Bronchial epithelial cell (primary cell): ENCODE measurements at regions not wholly inside any gene's neighbourhood (a gene's known extent, or its start where the extent isn't known, plus 50 kb on each side); places are given as distances from the start of the nearest gene placed in this dataset.
"Not testable (repeated sequence)": the region's sequence is repeated elsewhere in the genome, so short reads cannot be mapped to it uniquely, and the experiment has no call there.

Source experiments
- DNase-seq: peaks from one replicate; pipeline ENCODE4 v3.0.0-alpha.2; 2010; ENCODE audit warnings: low read depth
- FAIRE-seq: peaks from 2 replicates; lab custom pipeline; 2011; peaks lifted over from hg19 to GRCh38; lab: Jason Lieb, UNC
- H3K27me3 ChIP-seq: 2 replicates; pipeline ENCODE4 v1.5.1; 2011; ENCODE audit warnings: low read length; ENCODE audit not compliant: control insufficient read depth, insufficient read depth
- H3K36me3 ChIP-seq: 2 replicates; pipeline ENCODE4 v1.5.1; 2011; ENCODE audit warnings: low read length; ENCODE audit not compliant: control insufficient read depth, insufficient read depth
- H3K4me3 ChIP-seq: 2 replicates; pipeline ENCODE4 v1.5.1; 2011; ENCODE audit warnings: mild to moderate bottlenecking, low read depth, low read length, control low read depth
- TF ChIP-seq, protein P1 (sequence below): IDR thresholded peaks from 2 replicates; pipeline ENCODE4 v1.5.1; 2011; ENCODE audit warnings: mild to moderate bottlenecking, moderate library complexity, low read length, control low read depth, inconsistent platforms; ENCODE audit not compliant: insufficient read depth, severe bottlenecking

DNA sequence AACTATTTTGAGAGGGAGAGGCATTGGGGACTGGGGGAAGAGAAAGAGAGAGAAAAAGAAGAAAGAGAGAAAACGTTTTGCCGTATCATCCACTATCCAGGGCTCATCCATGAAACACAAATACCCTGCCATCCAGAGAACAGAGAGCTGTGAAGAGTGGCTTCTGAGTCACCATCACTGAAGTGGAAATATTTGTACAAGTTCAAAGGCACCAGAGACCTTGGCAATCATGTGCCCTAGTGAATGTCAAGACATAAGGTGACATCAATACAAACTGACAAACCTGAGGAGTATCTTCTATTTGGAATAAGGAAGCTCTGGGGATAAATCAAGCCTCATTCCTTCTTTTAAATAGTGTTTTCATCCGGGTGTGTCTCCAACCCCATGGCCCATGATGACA, 197.2 kb upstream of the PROX1 start:
- Histone ChIP-seq H3K4me3 (no peak overlapping the region), H3K36me3 (no peaks in the 10 kb centered on the region), H3K27me3 (no peaks in the 10 kb centered on the region)
- FAIRE-seq (no peak), DNase-seq (no peak)
- TF ChIP-seq, protein P1, sequence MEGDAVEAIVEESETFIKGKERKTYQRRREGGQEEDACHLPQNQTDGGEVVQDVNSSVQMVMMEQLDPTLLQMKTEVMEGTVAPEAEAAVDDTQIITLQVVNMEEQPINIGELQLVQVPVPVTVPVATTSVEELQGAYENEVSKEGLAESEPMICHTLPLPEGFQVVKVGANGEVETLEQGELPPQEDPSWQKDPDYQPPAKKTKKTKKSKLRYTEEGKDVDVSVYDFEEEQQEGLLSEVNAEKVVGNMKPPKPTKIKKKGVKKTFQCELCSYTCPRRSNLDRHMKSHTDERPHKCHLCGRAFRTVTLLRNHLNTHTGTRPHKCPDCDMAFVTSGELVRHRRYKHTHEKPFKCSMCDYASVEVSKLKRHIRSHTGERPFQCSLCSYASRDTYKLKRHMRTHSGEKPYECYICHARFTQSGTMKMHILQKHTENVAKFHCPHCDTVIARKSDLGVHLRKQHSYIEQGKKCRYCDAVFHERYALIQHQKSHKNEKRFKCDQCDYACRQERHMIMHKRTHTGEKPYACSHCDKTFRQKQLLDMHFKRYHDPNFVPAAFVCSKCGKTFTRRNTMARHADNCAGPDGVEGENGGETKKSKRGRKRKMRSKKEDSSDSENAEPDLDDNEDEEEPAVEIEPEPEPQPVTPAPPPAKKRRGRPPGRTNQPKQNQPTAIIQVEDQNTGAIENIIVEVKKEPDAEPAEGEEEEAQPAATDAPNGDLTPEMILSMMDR: no peak

DNA sequence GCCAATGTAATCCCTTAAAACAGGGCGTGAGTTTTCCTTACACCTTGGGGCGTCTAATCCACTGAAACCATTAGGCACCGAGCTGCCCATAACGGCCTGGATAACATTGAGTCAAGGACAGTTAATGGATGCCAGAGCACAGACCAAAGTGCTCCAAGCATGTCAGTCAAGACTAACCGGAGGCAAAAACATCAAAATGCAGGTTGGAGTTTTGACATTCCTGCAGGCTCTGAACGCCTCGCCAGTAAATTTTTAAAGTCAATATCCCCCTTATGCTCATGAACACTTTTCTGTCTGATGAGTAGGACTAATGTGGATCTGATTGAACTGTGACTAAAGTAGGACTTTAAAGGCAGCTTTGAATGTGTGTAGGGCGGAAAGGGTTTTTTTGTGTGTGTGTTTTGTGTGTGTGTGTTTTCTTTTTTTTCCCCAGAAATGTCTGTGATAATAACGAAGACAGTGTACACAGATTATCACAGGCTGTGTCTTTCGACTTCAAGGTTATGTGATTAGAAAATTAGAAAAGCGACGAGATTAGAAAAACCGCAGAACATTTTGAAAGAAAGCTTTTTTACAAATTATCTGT, 194.2 kb upstream of the PROX1 start:
- H3K4me3 ChIP-seq: no peak overlapping the region
- TF ChIP-seq, protein P1: no peak
- FAIRE-seq: no peak
- H3K27me3 ChIP-seq: no peaks in the 10 kb centered on the region
- H3K36me3 ChIP-seq: no peaks in the 10 kb centered on the region
- DNase-seq: no peak

DNA sequence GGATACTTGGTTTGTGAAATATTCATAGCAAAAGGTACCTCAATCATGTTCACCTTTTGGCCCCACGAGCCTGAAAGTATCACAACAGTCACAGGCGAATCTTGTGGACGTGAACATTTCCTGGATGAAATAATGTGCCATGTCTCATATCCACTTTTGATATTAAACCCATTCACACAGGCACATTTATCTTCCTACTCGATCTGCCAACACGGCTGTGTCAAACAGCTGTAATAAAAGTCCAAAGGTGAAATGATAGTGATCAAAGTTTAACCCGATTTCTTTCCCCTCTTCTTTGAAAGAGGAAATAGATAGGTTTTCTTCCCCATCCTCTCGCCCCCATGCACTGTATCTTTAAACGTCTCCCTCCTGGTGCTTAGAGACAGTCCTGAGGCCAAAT, 191.2 kb upstream of the PROX1 start:
- no peaks in the 10 kb centered on the region for H3K27me3 ChIP-seq
- FAIRE-seq: no peak

DNA sequence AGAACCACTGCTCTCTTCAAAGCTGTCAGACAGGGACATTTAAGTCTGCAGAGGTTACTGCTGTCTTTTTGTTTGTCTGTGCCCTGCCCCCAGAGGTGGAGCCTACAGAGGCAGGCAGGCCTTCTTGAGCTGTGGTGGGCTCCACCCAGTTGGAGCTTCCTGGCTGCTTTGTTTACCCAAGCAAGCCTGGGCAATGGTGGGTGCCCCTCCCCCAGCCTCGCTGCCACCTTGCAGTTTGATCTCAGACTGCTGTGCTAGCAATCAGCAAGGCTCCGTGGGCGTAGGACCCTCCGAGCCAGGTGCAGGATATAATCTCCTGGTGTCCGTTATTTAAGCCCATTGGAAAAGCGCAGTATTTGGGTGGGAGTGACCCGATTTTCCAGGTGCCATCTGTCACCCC, 179.5 kb upstream of the PROX1 start:
- H3K36me3 ChIP-seq, FAIRE-seq, H3K4me3 ChIP-seq, DNase-seq, H3K27me3 ChIP-seq: not testable (repeated sequence)

More for the DNA sequence above, 191.2 kb upstream of the PROX1 start:
- Histone ChIP-seq H3K36me3 (no peaks in the 10 kb centered on the region), H3K4me3 (no peak overlapping the region)
- TF ChIP-seq, protein P1: no peak
- DNase-seq: no peak

DNA sequence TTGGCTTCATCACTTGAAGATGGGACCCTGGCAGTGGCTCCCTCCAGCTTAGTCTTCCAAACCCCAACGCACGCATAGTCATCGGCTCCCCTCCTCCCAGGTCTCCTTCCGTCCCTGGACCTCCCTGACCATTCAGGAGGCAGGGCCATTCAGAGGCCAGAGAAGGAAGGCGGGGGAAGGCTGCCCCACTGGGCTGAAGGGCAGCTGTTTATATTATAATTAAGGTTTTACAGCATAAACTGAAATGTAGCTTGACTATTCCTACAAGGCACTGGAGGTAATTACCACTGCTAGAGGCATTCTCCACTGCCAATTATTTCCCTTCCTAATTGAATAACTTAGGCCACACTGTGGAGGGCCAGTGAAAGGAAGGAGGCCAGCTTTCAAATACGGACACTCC, 170.6 kb upstream of the PROX1 start:
- TF ChIP-seq, protein P1: no peak
- Histone ChIP-seq H3K27me3 (no peaks in the 10 kb centered on the region), H3K4me3 (no peak overlapping the region), H3K36me3 (no peaks in the 10 kb centered on the region)
- no peak for DNase-seq
- no peak for FAIRE-seq

DNA sequence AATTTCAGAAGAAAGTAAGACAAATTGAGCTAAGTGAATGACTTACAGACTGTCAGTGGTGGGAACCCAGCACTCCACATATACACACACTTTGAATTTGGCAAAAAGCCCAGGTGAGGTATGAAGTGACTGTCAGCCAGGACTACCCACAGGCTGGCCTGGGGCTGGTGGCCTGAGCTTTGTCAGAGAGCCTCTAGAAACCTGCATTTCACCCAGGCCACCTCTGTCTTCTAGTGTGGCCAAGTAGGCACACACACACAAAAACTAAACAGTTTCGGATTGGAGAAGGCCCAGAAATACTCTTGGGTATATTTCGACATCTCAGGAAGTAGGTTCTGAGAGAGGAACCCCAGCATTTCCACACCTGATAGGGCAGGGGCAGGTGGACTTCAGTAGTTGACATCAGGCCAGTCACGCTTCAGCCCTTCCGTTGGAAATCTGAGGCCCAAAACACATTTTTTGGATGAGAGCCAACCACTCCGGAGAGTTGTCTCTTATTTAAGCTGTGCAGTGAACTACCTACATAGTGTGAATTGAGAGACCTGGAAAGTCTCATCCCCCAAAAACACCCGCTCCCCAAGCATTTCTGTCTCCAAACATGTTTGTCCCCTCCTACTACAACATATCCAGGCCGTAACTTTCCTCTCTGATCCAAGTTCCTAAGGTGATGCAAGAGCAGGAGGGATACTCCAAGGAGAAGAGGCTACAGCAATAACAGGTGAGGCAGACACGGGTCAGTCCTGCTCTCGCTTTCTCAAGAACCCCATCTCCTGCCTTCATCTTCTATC, 167.2 kb upstream of the PROX1 start:
- H3K36me3 ChIP-seq: no peaks in the 10 kb centered on the region
- no peak overlapping the region for H3K4me3 ChIP-seq
- TF ChIP-seq, protein P1: no peak
- DNase-seq (no peak), FAIRE-seq (no peak)
- H3K27me3 ChIP-seq: no peaks in the 10 kb centered on the region
